ENCODE measurements at regions not wholly inside any gene's neighbourhood (a gene's known extent, or its start where the extent isn't known, plus 50 kb on each side); places are given as distances from the start of the nearest gene placed in this dataset.

- no peak for TF ChIP-seq RFX5 (IDR thresholded peaks at IDR 0.05)
- TF ChIP-seq CTCF (IDR thresholded peaks at IDR 0.05) = no peak
- TF ChIP-seq FOXS1 (CRISPR knock-in tag; IDR thresholded peaks at IDR 0.05) = no peak
- no peak for TF ChIP-seq EP300 (IDR thresholded peaks at IDR 0.05)
- no peak for TF ChIP-seq POLR2A (IDR thresholded peaks at IDR 0.05; ENCODE audit: low read length)
- no peak for TF ChIP-seq REST (IDR thresholded peaks at IDR 0.05)
- no peak for TF ChIP-seq MYC (IDR thresholded peaks at IDR 0.05; ENCODE audit: borderline replicate concordance, low read length)
- TF ChIP-seq CHD2 (IDR thresholded peaks at IDR 0.05; ENCODE audit: low read length, partially characterized antibody) = no peak
- TF ChIP-seq JUN (IDR thresholded peaks at IDR 0.05) = no peak
- TF ChIP-seq KDM1A (IDR thresholded peaks at IDR 0.05; ENCODE audit: low read depth) = no peak
These were observed 91.1 kb upstream of the KCNA4 start for GRCh38 chr11:30107899-30108298.

Measured in A549 (cell line).